GM19328 (cell line): ENCODE measurements at regions not wholly inside any gene's neighbourhood (a gene's known extent, or its start where the extent isn't known, plus 50 kb on each side); places are given as distances from the start of the nearest gene placed in this dataset.

ENCODE experiments used
- ATAC-seq: cut with Tn5 transposase; IDR thresholded peaks from one replicate; pipeline ENCODE4 v1.9.1; 2021; ENCODE audit warnings: mild to moderate bottlenecking, moderate library complexity; ENCODE audit not compliant: unreplicated experiment

DNA sequence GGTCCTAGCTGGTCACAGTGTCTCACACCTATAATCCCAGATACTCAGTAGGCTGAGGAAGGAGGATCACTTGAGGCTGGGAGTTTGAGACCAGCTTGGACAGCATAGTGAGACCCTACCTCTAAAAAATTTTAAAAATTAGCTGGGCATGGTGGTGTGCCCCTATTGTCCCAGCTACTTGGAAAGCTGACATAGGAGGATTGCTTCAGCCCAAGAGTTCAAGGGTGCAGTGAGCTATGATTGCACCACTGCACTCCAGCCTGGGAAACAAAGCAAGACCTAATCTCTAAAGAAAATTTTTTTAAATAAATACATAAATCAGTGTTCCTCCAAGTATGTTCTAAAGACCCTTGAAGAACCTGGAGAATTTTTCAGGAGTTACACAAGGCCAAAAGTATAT, 50.6 kb upstream of the GNAO1 start:
- ATAC-seq = no peak

DNA sequence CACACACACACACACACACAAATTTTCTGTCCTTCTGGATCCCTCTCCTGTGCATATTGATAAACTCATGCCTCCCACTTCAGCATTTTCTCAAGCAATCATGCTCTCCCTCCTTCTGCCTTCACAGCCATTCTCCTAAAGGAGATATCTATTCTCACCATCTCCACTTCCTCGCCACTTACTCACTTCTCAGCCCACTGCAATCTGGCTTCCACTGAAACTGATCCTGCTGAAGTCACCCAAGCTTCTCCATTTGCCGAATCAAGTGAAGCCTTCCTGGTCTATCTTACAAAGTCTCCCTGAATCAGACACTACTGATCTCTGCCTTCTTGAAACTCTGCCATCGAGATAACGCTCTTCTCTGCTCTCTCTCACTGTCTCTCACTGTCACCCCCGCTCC, 54.0 kb upstream of the GNAO1 start:
- ATAC-seq = no peak

DNA sequence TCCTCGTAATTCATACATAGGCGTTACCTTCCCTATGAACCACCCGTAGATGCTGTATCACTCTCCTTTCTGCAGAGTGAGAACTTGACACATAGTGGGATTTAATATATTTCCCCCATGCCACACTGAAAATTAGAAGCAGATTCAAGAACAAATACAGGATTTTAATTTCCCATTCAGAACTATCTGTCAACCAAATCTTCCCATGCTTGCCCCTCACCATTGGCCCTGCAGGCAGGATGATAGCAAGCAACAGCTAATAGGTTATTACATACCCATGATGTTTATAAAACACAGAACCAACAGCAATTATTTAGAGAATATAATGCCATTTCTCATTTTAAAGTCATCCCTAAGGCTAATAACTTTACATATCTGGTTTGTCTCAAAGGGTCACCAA, 55.0 kb upstream of the GNAO1 start:
- ATAC-seq = no peak

DNA sequence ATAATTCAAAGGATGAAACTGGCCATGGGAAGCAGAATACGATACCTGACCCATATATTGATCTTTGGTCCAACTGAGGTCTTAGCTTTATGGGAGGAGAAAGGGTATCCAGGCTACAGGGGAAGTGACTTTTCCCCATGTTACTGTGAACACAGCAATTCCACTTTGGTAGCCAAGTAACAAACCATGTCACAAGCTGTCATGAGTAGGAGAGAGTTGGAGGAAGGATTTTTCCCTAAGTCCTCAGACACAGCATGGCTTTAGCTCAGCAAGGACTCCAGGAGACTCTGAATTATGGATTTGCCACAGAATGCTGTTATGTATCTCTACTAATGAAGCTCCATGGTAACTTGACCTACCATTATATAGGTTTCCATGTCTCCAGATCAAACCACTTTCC, 56.5 kb upstream of the GNAO1 start:
- no peak for ATAC-seq

DNA sequence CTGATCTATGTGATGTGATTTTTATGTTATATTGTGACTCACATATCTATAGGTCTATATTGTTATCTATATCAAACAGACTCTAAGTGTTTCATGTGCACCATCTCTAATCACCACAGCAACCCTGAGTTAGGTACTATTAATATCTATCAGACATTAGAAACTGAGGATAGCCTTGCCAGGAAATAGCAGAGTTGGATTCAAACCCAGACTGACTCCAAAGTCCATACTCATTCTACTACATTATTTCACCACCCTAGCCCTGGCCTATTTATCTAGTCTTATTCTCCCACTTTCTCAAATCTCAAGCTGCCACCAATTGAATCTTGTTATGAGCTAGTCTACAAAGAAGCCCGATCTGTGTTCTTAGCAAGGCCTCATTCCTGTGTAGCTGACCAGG, 65.4 kb upstream of the GNAO1 start:
- no peak for ATAC-seq

DNA sequence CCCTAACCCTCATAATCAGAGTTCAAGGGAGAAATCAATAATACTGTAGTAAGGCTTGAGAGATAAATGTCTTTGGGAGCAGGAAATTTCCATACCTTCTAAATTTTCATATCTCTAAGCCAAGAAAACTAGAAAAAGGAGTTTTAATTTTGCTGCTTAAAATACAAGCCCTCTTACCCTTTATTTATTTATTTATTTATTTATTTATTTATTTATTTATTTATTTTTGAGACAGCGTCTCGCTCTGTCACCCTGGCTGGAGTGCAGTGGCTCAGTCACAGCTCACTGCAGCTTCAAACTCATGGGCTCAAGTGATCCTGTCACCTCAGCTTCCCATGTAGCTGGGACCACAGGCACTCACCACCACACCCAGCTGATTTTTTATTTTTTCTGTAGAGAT, 69.0 kb upstream of the GNAO1 start:
- no peak for ATAC-seq

DNA sequence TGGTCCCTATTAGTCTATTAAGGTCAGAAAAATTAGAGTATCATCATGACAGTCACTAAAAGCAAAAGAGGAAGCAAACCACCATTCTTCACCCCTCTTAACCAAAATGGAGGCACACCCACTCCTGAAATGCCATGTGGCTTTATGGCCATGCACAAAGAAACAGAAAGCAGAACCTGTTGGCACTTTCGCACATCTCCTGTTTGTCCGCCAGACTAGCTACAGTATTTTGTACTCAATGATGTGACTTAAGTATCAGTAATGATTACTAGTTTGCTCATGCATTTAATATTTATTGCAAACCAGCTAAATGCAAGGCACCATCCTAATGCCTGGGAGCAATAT, 70.2 kb upstream of the GNAO1 start:
- no peak for ATAC-seq

DNA sequence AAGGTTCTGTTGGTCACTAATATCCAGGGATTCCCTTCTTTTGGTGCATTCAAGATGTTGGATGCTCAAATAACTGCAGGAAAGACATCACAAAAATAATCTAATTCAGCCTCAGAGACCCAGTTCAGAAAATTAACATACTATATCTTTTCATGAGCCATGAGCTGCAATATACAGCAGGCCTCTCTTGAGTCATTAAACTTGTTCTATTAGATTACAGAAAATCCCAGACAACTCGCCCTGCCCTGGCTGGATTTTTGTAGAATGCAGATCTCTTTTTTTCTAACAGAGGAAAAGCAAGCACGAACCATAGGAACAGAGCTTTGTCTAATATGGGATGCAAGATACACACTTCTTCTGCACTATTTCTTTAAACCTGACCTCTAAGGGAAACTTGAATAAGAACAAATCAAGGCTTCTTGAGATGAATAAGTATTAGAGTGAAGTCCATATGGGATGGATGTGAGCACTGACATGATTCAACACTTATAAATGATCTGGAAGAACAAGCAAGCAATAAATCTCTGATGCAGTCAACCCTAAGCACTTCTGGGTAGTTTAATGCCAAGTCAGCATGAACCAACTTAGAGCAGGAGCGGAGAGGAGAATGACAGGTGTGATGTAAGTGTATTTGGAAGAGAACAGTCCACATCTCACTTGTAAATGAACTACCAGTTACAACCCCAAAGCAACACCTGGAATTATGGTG, 70.7 kb upstream of the GNAO1 start:
- ATAC-seq = no peak

DNA sequence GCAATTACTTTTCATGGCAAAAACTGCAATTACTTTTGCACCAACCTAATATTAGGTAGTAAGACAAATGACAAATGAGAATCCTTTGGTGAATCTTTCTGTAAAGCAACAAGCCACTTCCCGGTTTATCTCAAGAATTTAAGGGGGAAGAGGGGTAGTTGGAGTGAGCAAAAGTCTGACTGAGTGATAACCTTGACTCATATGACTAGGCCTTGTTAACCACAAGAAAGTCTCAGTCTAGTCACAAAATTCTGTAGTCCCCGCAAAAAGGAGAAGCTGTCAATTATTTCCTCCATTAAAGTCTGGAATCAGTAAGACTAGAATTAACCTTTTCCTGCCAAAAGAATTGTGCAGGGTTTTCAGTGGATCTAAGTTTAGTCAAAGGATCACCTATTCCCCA, 72.2 kb upstream of the GNAO1 start:
- no peak for ATAC-seq

DNA sequence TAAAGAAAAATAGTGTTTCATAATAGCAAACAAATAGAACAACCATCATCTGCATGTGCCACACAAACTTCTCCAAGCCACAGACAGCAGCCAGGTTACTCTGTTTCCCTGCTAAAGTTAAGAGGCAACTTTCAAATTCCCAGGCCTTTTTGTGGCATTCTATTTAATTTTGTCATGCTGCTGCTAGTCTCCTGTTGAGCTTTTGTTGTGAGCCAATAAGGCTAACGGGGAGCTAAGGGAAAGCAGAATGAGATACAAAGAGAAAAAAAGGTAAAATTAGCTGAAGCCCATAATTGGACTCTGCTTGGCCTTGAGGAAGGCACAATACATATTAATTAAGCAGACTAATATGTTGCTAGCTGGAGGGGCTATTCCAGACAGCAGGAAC, 74.7 kb upstream of the GNAO1 start:
- no peak for ATAC-seq

DNA sequence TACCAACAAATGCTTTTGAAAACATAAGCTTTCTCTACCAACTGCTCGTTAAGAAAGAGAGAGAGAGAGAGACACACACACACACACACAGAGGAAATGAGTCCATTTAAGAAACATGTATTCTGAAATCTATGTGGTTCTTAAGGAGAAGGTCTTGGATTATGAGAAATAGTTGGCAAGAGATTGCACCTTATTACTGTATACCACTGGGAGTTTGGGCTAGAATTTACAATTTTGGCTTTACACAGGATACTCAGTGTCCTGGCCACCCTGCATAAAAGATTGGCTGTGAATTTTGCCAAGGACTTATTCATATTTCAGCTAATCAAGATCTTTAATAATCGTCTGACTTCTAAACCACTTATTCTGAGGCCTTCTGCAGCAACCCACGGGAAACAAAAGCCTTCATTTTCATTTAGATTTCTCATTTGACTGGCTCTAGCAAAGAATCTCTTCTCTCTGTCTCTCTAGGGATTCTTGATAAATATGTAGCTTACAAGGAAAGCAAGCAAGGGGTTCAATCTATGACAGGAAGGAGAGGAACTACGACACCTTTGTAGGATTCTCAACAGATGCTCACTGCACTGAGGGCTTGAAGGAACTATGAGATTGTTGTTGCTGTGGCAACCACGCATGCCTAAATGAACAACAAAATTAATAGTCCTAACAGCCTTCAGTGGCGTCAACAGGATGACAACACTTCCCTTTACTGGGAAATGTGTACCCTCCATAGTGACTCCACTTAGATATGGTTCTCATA, 75.3 kb upstream of the GNAO1 start:
- ATAC-seq = no peak

DNA sequence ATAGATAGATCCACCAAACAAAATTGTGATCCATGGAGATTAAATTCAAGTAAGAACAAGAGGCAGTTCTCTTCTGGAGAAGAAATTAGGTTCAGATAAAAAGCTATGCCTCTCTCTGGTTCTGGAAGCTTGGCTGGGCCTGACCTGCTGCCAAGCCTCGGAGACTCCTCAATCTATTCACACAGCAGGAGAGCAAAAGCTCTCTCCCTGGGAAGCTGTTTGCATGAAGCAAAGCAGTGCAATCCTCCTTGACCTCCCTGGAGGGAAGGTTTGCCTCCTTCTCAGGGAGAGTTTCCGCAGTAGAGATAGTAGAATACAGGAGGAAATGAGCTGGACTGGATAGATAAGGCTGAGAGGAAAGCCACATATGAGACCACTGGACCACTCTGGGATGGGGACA, 78.1 kb upstream of the GNAO1 start:
- ATAC-seq = no peak

DNA sequence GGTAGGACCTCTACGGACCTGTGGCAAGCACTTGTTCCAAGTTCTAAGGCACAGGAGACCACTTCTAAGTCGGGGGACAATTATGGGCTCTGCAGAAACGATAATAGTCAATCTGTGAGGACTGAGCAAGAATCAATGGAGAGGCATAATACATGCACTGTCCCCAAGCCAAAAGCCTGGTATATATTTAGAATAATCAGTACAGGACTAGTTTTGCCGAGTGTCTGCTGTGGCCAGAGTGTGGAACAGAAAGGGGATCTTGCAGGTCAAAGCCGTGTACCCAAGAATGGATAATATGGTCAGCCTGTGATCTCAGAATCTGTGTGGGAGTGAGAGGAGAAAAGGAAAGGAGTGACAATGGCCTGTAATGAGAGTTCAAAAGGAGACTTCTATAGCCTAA, 80.2 kb upstream of the GNAO1 start:
- no peak for ATAC-seq

DNA sequence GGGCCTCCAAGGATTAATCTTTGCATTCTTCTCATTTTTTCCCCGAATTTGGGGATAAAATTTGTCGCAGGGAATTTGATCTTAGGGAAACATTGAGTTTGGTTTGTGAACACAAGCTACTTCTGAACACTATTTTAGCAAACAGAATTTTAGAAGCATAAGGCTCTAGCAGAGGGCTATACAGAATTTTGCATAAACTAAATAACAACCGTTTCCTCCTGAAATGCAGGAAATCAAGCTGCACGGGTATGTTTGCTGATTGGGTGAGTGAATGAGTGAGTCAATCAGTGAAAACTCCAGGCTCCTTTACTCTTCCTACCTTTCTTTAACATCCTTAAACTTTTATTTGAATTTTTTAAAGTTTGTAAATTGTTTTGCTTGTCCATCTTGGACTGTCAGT, 81.3 kb upstream of the GNAO1 start:
- ATAC-seq = no peak

DNA sequence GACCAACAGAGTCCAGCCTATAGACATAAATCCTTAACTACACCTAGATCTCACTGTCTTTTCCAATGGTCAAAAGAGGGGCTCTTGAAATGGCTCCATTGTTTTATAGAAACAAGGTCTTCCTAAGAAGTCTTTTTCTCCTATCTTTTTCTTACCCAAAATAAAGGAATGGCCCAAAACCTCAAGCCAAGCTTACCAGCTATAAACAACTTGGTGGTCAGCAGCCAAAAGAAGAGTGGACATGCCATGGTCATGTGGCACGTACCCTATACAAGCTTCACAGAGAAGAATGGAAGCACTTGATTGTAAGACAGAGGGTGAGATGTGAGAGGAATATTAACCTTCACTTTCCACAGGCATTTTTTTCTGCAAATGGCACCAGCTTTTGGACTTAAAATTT, 82.1 kb upstream of the GNAO1 start:
- no peak for ATAC-seq

DNA sequence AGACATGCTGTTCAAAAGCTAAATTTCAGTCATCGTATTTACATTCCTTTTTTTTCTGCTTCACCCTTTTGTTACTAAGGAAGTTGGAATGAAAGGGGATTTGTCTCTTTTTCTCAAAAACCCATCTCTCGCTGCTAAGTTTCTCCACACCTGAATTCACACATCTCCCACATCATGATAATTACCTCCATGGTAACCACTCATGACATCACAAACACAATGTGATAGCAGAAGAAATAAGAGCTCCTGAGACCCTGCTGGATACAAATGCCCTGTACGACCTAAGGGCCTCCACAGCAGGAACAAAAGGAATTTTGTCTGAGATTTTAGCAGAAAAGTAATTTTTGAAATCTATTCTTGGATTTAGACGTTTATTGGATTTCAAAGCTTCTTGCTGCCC, 82.6 kb upstream of the GNAO1 start:
- no peak for ATAC-seq

DNA sequence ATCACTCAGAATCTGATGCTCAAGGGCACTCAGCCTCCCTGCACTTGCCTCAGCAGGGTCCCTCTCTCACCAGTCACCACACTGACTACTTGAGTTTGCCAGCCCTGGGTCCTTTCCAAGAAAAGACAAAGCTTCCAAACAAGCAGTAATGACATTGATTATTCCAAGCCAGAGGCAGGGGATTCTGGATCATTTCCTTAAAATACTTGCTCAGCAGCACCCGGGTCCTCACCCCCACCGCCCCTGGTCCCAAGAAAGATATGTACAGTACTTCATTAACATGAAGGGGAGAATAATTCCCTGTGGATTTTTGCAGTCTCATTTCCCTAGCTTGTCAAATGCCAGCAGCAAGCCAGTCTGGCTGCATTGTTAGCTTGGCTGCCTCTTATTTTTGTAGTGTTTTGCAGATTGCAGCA, 83.2 kb upstream of the GNAO1 start:
- no peak for ATAC-seq

DNA sequence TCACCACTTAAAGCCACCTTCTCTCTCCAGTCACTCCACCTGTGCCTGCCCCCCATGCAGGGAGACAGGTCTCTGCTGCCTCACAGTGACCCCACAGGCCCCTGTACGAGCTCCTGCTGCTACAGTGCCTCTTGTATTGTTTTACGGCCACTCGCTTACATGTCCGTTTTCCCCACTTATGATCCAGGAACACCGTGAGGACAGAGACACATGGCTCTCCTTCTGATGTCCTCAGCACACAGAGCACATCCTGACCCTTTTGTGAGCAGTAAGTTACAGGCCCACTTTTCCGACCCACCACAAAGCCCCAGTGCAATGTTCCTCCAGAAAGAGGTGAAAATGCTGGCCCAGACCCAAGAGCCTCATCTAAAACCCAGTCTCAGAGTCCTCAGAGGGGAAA, 84.8 kb upstream of the GNAO1 start:
- ATAC-seq = no peak

DNA sequence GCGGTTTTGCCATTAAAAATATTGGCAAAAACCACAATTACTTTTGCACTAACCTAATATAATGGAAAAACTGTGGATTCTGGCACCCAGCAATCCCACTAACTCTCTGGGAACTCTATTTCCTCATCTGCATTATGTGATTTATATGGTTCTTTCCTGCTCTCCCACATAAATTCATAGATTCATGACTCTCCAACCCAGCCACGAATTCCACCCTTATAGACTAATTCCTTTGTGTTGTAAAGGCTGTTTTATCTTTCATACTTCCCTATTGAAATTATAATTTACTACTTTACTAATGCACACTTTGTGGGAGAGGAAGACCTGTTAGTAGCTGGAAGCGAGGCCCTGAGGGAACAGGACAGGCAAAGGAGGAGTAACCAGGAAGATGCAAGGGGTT, 88.4 kb upstream of the GNAO1 start:
- no peak for ATAC-seq

DNA sequence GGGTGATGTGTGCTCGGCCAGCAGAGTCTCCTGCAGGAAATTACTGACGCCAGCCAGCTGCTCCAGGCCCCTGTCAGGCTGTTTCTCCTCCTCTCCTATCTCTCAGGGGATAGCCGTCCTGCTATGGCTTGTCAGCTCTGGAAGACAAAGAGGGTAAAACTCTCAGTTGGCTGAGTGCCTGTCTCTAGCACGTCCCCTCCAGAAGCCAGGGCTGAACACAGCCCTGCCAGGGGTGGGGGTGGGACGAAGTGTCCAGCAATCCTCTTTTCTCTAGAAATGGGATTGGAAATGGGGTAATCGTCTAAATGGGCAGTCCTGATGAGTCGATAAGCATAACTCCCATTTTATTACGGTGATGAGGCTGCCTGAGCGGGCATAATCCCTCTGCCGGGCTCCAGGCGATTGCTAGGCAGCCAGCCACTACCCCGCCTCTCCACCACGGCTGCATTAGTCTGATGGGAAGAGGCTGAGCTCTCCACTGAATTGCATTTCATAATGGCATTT, 89.1 kb upstream of the GNAO1 start:
- no peak for ATAC-seq

DNA sequence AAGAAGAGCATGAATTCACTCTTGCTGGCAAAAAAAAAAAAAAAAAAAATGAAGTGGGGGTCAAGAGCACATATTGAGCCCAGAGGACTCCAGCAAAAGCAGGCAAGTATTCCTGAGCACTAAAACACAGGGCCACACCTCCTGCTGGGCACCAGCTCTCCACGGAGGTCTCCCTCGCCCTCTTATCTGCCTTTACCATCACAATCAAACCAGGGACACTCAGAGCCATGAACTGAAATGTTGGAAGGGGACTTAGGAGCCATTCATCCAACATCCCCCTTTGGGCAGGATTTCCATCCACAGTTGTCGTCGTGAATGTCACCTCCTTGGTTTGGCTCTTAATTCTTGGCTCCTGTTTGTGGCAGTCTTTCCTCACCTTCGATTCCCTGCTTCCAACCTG, 89.8 kb upstream of the GNAO1 start:
- no peak for ATAC-seq

DNA sequence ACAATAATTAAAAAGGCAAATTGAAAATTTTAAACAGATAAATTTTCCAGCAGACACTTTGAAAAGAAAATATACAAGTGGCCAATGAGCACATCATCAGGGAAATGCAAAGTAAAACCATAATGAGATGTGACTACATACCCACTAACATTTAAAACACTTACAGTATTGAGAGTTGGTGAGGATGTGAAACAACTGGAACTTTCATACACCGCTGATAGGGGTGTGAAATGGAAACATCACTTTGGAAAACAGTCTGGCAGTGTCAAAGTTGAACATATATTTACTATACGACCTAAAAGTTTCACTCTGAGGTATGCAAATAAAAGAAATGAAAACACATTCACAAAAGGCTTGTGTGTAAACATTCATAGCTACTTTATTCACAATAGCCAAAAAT, 94.0 kb upstream of the GNAO1 start:
- ATAC-seq = no peak

DNA sequence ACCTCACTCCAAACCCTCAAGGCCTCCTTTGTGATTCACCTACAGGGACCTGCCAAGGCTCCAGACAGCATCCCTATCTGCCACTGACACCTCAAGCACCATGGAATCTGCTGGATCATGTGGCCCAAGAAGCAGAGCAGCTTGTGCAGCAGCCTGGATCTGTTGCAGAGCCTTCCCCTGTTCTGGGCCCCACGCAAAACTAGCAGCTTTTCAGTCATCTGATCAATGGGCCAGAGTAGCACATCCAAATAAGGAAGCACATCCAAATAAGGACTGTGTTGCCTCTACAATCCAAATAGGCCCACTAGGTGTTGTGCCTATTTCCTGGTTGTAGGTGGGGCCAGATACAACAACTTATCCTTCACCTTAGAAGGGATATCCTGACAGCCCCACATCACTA, 97.1 kb upstream of the GNAO1 start:
- no peak for ATAC-seq
